ENCODE measurements at regions not wholly inside any gene's neighbourhood (a gene's known extent, or its start where the extent isn't known, plus 50 kb on each side); places are given as distances from the start of the nearest gene placed in this dataset.

- TF ChIP-seq REST (IDR thresholded peaks at IDR 0.05; ENCODE audit: insufficient read depth in 1 of 2, low read depth in 2 of 2, low read length in 2 of 2) (no peak), POLR2AphosphoS5 (IDR thresholded peaks at IDR 0.05; ENCODE audit: low read depth, low read length) (no peak), TAF1 (IDR thresholded peaks at IDR 0.05; ENCODE audit: borderline replicate concordance, insufficient read depth, low read length) (no peak), SIN3A (IDR thresholded peaks at IDR 0.05; ENCODE audit: borderline replicate concordance, insufficient read depth, low read length) (no peak), FOXP2 (optimal IDR thresholded peaks at IDR 0.05; ENCODE audit: borderline replicate concordance, extremely low read depth, extremely low read length, insufficient read depth) (no peak)
Observed at GRCh38 chr6:118735320-118735719, 83.9 kb upstream of the CEP85L start.

All from PFSK-1 (cell line).